Right hindlimb (tissue), 1 donor: ENCODE measurements at regions not wholly inside any gene's neighbourhood (a gene's known extent, or its start where the extent isn't known, plus 50 kb on each side); places are given as distances from the start of the nearest gene placed in this dataset.

Experiments used
- DNase-seq: peaks from one replicate; pipeline ENCODE4 v3.0.0-alpha.2; 2018

GRCh38 chr13:112247471-112248405 lies 128.4 kb upstream of the SPACA7 start:
- DNase-seq = no peak

GRCh38 chr13:112248406-112248760 lies 127.8 kb upstream of the SPACA7 start:
- DNase-seq = no peak

GRCh38 chr13:112248862-112249592 lies 127.1 kb upstream of the SPACA7 start:
- peak; percentile 43 for DNase-seq

GRCh38 chr13:112249644-112250610 lies 126.2 kb upstream of the SPACA7 start:
- no peak for DNase-seq

- no peak for DNase-seq
These were observed 125.2 kb upstream of the SPACA7 start for GRCh38 chr13:112250788-112251445.

- DNase-seq = no peak
These were observed 124.1 kb upstream of the SPACA7 start for GRCh38 chr13:112251930-112252585.

- no peak for DNase-seq
These were observed 123.2 kb upstream of the SPACA7 start for GRCh38 chr13:112252804-112253590.

- DNase-seq = no peak
These were observed 122.5 kb upstream of the SPACA7 start for GRCh38 chr13:112253631-112254030.

- DNase-seq = no peak
These were observed 121.9 kb upstream of the SPACA7 start for GRCh38 chr13:112254061-112254818.

- no peak for DNase-seq
These were observed 121.3 kb upstream of the SPACA7 start for GRCh38 chr13:112254900-112255299.

- no peak for DNase-seq
These were observed 120.5 kb upstream of the SPACA7 start for GRCh38 chr13:112255550-112256120.

GRCh38 chr13:112256716-112257494 lies 119.2 kb upstream of the SPACA7 start:
- DNase-seq = no peak

GRCh38 chr13:112259511-112259910 lies 116.6 kb upstream of the SPACA7 start:
- DNase-seq = no peak

GRCh38 chr13:112260108-112261055 lies 115.8 kb upstream of the SPACA7 start:
- no peak for DNase-seq

GRCh38 chr13:112261924-112262323 lies 114.2 kb upstream of the SPACA7 start:
- DNase-seq = no peak

- DNase-seq = no peak
These were observed 113.0 kb upstream of the SPACA7 start for GRCh38 chr13:112263152-112263551.

GRCh38 chr13:112267660-112268059 lies 108.5 kb upstream of the SPACA7 start:
- DNase-seq = no peak

- DNase-seq = no peak
These were observed 105.2 kb upstream of the SPACA7 start for GRCh38 chr13:112270951-112271350.
